NT2/D1 (cell line): ENCODE measurements at regions not wholly inside any gene's neighbourhood (a gene's known extent, or its start where the extent isn't known, plus 50 kb on each side); places are given as distances from the start of the nearest gene placed in this dataset.

Experiments used
- DNase-seq: peaks from one replicate; pipeline ENCODE4 v3.0.0-alpha.2; 2011; ENCODE audit warnings: low read depth, low spot score
- H3K27me3 ChIP-seq: 2 replicates; pipeline ENCODE4 v1.6.0; 2011; ENCODE audit warnings: mild to moderate bottlenecking; ENCODE audit not compliant: insufficient read length, insufficient read depth
- H3K36me3 ChIP-seq: 2 replicates; pipeline ENCODE4 v1.6.1; 2011; ENCODE audit warnings: mild to moderate bottlenecking, low read length, mixed read lengths; ENCODE audit not compliant: insufficient read depth, insufficient read length
- H3K4me1 ChIP-seq: 2 replicates; pipeline ENCODE4 v1.5.1; 2011; ENCODE audit not compliant: insufficient read depth, insufficient read length
- H3K4me3 ChIP-seq: 2 replicates; pipeline ENCODE4 v1.5.1; 2011; ENCODE audit warnings: low read depth; ENCODE audit not compliant: insufficient read length
- H3K9ac ChIP-seq: 2 replicates; pipeline ENCODE4 v1.6.0; 2011; ENCODE audit warnings: low read depth; ENCODE audit not compliant: insufficient read length
- H3K9me3 ChIP-seq: 2 replicates; pipeline ENCODE4 v1.5.1; 2011; ENCODE audit warnings: mild to moderate bottlenecking, low read length; ENCODE audit not compliant: insufficient read depth
- SUZ12 ChIP-seq: IDR thresholded peaks from 2 replicates; pipeline ENCODE4 v1.6.1; 2011; ENCODE audit not compliant: insufficient read length, insufficient read depth; ENCODE audit errors: extremely low read depth
- YY1 ChIP-seq: IDR thresholded peaks from 2 replicates; pipeline ENCODE4 v1.6.1; 2011; ENCODE audit not compliant: insufficient read length, insufficient read depth
- ZNF274 ChIP-seq: IDR thresholded peaks from 2 replicates; pipeline ENCODE4 v1.6.1; 2011; ENCODE audit warnings: mild to moderate bottlenecking, low read depth, low read length

- TF ChIP-seq SUZ12 (no peak), YY1 (no peak), ZNF274 (no peak)
- H3K9me3 ChIP-seq: no peaks in the 10 kb centered on the region
- no peak for DNase-seq
- no peak overlapping the region for H3K4me3 ChIP-seq
- no peaks in the 10 kb centered on the region for H3K27me3 ChIP-seq
- H3K36me3 ChIP-seq: no peaks in the 10 kb centered on the region
- no peaks in the 10 kb centered on the region for H3K4me1 ChIP-seq
- no peak overlapping the region for H3K9ac ChIP-seq
Observed at GRCh38 chr2:10183146-10183675, 60.7 kb downstream of the RRM2 start.

DNA sequence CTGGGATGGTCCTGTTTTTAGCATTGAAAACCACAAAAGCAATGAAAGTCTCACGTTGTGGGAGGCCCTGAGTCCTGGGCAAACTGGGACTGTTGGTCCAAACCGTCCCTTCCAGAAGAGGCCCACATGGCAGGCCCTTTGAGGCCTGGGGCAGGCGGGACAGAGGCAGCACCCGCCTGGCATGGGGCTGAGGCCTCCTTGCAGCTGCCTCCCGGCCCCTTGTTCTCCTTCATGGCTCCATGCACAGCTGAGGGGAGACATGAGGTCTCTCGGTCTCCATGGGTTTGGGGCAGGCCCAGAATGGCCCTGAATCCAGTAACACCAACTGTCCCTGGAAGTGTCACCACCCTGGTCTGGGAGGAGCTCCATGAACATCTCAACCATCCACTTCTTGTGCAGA, 61.9 kb downstream of the RRM2 start:
- H3K9me3 ChIP-seq: no peaks in the 10 kb centered on the region
- DNase-seq: no peak
- peaks cover 3% of the 10 kb centered on the region for H3K36me3 ChIP-seq
- H3K4me1 ChIP-seq: no peaks in the 10 kb centered on the region
- no peaks in the 10 kb centered on the region for H3K27me3 ChIP-seq
- H3K4me3 ChIP-seq: no peak overlapping the region
- TF ChIP-seq ZNF274 (no peak), SUZ12 (no peak), YY1 (no peak)
- H3K9ac ChIP-seq: no peak overlapping the region

- Histone ChIP-seq H3K36me3 (peaks cover 3% of the 10 kb centered on the region), H3K4me3 (no peak overlapping the region), H3K9ac (no peak overlapping the region), H3K27me3 (no peaks in the 10 kb centered on the region), H3K4me1 (no peaks in the 10 kb centered on the region), H3K9me3 (no peaks in the 10 kb centered on the region)
- no peak for TF ChIP-seq SUZ12
- no peak for TF ChIP-seq ZNF274
- TF ChIP-seq YY1: no peak
- no peak for DNase-seq
Observed at GRCh38 chr2:10185046-10185445, 62.5 kb downstream of the RRM2 start.

DNA sequence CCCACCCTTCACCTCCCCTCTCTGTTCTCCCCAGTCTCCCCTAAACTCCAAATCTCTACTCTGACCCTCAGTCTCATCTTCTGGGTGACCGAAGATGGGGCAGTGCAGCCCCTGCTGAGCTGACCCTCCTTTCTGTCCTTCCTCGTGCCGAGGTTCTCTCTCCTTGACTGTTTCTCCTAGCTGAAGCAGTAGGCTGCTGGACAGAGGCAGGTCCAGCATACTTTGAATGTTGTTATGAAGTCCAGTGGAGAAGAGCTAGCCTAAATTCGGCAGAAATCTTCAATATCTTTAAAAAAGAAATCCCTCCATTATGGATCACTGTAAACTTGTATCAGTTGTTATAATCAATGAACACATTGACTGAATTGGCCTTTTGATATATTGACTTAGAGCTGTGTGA, 63.2 kb downstream of the RRM2 start:
- Histone ChIP-seq H3K9me3 (no peaks in the 10 kb centered on the region), H3K4me3 (no peak overlapping the region), H3K27me3 (no peaks in the 10 kb centered on the region), H3K36me3 (peaks cover 3% of the 10 kb centered on the region), H3K9ac (no peak overlapping the region), H3K4me1 (no peaks in the 10 kb centered on the region)
- DNase-seq: no peak
- TF ChIP-seq ZNF274 (no peak), SUZ12 (no peak), YY1 (no peak)

GRCh38 chr2:10186868-10187535, 64.5 kb downstream of the RRM2 start:
- Histone ChIP-seq H3K4me1 (no peaks in the 10 kb centered on the region), H3K9me3 (no peaks in the 10 kb centered on the region), H3K27me3 (no peaks in the 10 kb centered on the region), H3K36me3 (peaks cover 3% of the 10 kb centered on the region), H3K4me3 (no peak overlapping the region), H3K9ac (no peak overlapping the region)
- TF ChIP-seq ZNF274 (no peak), YY1 (no peak), SUZ12 (no peak)
- no peak for DNase-seq

DNA sequence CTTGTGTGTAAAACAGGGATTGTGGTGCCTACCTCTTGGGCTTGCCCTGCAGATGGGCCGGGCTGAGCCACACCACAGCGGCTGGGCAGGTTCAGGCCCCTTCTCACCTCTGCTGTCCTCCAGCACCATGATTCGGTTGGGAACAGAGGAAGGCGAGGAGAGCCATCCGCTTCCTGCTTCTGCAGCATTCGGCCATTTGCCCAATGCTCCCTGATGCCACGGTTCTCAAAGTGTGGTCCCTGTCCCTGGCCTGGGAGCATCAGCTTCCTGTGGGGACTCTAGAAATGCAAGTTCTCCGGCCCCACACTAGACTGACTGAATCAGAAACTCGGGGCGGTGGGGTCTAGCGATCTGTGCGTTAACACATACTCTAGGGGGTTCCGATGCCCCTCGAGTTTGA, 65.1 kb downstream of the RRM2 start:
- Histone ChIP-seq H3K4me3 (no peak overlapping the region), H3K9me3 (no peaks in the 10 kb centered on the region), H3K4me1 (no peaks in the 10 kb centered on the region), H3K36me3 (peaks cover 3% of the 10 kb centered on the region), H3K27me3 (no peaks in the 10 kb centered on the region), H3K9ac (no peak overlapping the region)
- TF ChIP-seq YY1 (no peak), ZNF274 (no peak), SUZ12 (no peak)
- no peak for DNase-seq

DNA sequence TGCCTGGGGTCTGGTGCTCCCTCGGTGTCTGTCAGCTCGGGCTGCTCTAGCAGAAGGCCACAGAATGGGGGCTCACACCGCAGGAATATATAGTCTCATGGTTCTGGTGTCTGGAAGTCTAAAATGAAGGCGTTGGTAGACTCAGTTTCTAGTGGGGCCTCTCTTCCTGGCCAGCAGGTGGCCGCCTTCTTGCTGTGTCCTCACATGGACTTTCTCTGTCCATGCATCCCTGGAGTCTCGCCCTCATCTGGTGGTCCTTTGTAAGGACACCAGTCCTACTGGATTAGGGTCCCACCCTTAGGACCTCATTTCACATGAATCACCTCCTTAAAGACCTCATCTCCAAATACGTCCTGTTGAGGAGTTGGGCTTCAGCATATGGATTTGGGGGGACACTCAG, 65.7 kb downstream of the RRM2 start:
- Histone ChIP-seq H3K36me3 (peaks cover 3% of the 10 kb centered on the region), H3K27me3 (no peaks in the 10 kb centered on the region), H3K4me1 (no peaks in the 10 kb centered on the region), H3K9ac (no peak overlapping the region), H3K4me3 (no peak overlapping the region), H3K9me3 (no peaks in the 10 kb centered on the region)
- DNase-seq: peak; percentile 39
- TF ChIP-seq SUZ12: no peak
- TF ChIP-seq YY1: no peak
- TF ChIP-seq ZNF274: no peak
